ENCODE measurements at regions not wholly inside any gene's neighbourhood (a gene's known extent, or its start where the extent isn't known, plus 50 kb on each side); places are given as distances from the start of the nearest gene placed in this dataset.

GRCh38 chr10:89887406-89887805, 186.0 kb downstream of the KIF20B start:
- Histone ChIP-seq H3K4me3 (replicated peaks in 1 of 3; ENCODE audit: insufficient read depth in 1 of 3, low read depth in 2 of 3, low read length in 3 of 3) (no peak overlapping the region), H4K20me1 (ENCODE audit: insufficient read depth, low read length) (no peaks in the 10 kb centered on the region), H3K4me1 (ENCODE audit: insufficient read depth, low read length) (0 out of 2 replicates have a peak, but pooled peaks cover 6% of the 10 kb centered on the region), H3K4me2 (ENCODE audit: low read depth, low read length) (no peak overlapping the region), H3K27me3 (ENCODE audit: control insufficient read depth in 1 of 2, insufficient read depth in 2 of 2, low read length in 2 of 2) (no peaks in the 10 kb centered on the region), H3K79me2 (ENCODE audit: insufficient read depth, low read length) (no peaks in the 10 kb centered on the region), H3K36me3 (replicated peaks in 1 of 2; ENCODE audit: control insufficient read depth in 1 of 2, insufficient read depth in 2 of 2, low read length in 2 of 2) (no peaks in the 10 kb centered on the region), H3K9me3 (ENCODE audit: low read length) (no peaks in the 10 kb centered on the region), H3K27ac (ENCODE audit: extremely low read length, insufficient read depth, low read length) (no peak overlapping the region), H2AFZ (ENCODE audit: low read length) (no peak overlapping the region), H3K9ac (ENCODE audit: insufficient read depth, low read depth, low read length) (no peak overlapping the region)
- WGBS (ENCODE audit: low lambda C conversion rate), result 27% methylated on average over 4 of the region's 4 CpGs
- POLR2A ChIA-PET, result no interaction called here
- ATAC-seq (no peak), DNase-seq (ENCODE audit: low spot score) (no peak), FAIRE-seq (no peak)
- TF ChIP-seq MAFG (CRISPR knock-in tag; IDR thresholded peaks at IDR 0.05), result no peak
- TF ChIP-seq, protein P1, sequence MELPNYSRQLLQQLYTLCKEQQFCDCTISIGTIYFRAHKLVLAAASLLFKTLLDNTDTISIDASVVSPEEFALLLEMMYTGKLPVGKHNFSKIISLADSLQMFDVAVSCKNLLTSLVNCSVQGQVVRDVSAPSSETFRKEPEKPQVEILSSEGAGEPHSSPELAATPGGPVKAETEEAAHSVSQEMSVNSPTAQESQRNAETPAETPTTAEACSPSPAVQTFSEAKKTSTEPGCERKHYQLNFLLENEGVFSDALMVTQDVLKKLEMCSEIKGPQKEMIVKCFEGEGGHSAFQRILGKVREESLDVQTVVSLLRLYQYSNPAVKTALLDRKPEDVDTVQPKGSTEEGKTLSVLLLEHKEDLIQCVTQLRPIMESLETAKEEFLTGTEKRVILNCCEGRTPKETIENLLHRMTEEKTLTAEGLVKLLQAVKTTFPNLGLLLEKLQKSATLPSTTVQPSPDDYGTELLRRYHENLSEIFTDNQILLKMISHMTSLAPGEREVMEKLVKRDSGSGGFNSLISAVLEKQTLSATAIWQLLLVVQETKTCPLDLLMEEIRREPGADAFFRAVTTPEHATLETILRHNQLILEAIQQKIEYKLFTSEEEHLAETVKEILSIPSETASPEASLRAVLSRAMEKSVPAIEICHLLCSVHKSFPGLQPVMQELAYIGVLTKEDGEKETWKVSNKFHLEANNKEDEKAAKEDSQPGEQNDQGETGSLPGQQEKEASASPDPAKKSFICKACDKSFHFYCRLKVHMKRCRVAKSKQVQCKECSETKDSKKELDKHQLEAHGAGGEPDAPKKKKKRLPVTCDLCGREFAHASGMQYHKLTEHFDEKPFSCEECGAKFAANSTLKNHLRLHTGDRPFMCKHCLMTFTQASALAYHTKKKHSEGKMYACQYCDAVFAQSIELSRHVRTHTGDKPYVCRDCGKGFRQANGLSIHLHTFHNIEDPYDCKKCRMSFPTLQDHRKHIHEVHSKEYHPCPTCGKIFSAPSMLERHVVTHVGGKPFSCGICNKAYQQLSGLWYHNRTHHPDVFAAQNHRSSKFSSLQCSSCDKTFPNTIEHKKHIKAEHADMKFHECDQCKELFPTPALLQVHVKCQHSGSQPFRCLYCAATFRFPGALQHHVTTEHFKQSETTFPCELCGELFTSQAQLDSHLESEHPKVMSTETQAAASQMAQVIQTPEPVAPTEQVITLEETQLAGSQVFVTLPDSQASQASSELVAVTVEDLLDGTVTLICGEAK (IDR thresholded peaks at IDR 0.05), result no peak
- TF ChIP-seq, protein P1 (CRISPR knock-in tag; IDR thresholded peaks at IDR 0.05), result no peak
- no peak for TF ChIP-seq CEBPG (CRISPR knock-in tag; IDR thresholded peaks at IDR 0.05)
- TF ChIP-seq ZNF768 (CRISPR knock-in tag; IDR thresholded peaks at IDR 0.05), result no peak
- no peak for TF ChIP-seq SPEN (CRISPR knock-in tag; IDR thresholded peaks at IDR 0.05; ENCODE audit: low read depth)
- TF ChIP-seq, protein P2, sequence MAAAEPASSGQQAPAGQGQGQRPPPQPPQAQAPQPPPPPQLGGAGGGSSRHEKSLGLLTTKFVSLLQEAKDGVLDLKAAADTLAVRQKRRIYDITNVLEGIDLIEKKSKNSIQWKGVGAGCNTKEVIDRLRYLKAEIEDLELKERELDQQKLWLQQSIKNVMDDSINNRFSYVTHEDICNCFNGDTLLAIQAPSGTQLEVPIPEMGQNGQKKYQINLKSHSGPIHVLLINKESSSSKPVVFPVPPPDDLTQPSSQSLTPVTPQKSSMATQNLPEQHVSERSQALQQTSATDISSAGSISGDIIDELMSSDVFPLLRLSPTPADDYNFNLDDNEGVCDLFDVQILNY (CRISPR knock-in tag; conservative IDR thresholded peaks at IDR 0.05), result no peak
- no peak for TF ChIP-seq ZNF30 (CRISPR knock-in tag; IDR thresholded peaks at IDR 0.05)
- no peak for TF ChIP-seq ZSCAN30 (CRISPR knock-in tag; IDR thresholded peaks at IDR 0.05)
- TF ChIP-seq KMT2A (CRISPR knock-in tag; IDR thresholded peaks at IDR 0.05), result no peak
- in situ Hi-C loops (cut with HindIII; ENCODE audit: extremely low pct_ligation_motif_present, low pct_unique_long_range_greater_than_20kb), result no loop called here
- intact Hi-C loops (cut with micrococcal nuclease; ENCODE audit: unreplicated experiment), result no loop called here
- BruUV-seq (replicated peaks), result no TSS peak
- CTCF ChIA-PET (ENCODE audit: low intra/inter-chr PET ratio, low total read pairs), result no interaction called here

Measured in HepG2 (cell line).